Tibial nerve (tissue), 4 donors: ENCODE measurements at regions not wholly inside any gene's neighbourhood (a gene's known extent, or its start where the extent isn't known, plus 50 kb on each side); places are given as distances from the start of the nearest gene placed in this dataset.

Experiments used
- DNase-seq, 2 donors: peaks; one replicate each; pipeline ENCODE4 v3.0.0-alpha.2; 2019; ENCODE audit warnings: low spot score in 2 of 2
- H3K27ac ChIP-seq, 4 donors: fragments of 200-600 bp; sonication (generic) in 3 of 4; one replicate each; pipeline ENCODE4 v1.5.1; 2017 to 2019; ENCODE audit warnings: mild to moderate bottlenecking in 1 of 4
- H3K27me3 ChIP-seq, 2 donors: fragments of 200-600 bp; sonication (generic) in 1 of 2; one replicate each; pipeline versions ENCODE4 v1.5.1 to v1.6.0; 2017 to 2019
- H3K36me3 ChIP-seq, 3 donors: fragments of 200-600 bp; sonication (generic); one replicate each; pipeline ENCODE4 v1.5.1; 2018 to 2019
- H3K4me1 ChIP-seq, 4 donors: fragments of 200-600 bp; sonication (generic) in 3 of 4; one replicate each; pipeline ENCODE4 v1.5.1; 2017 to 2019
- H3K4me3 ChIP-seq, 4 donors: fragments of 200-600 bp; sonication (generic) in 3 of 4; one replicate each; pipeline ENCODE4 v1.5.1; 2017 to 2019; ENCODE audit warnings: mild to moderate bottlenecking in 1 of 4, moderate library complexity in 1 of 4
- H3K9me3 ChIP-seq, 4 donors: fragments of 200-600 bp; sonication (generic) in 3 of 4; one replicate each; pipeline ENCODE4 v1.5.1; 2017 to 2019
- CTCF ChIP-seq, 5 experiments: fragments of 200-600 bp in 3 of 5; fragments of 450-650 bp in 2 of 5; sonication (generic) in 3 of 5; IDR thresholded peaks; one replicate each; pipeline ENCODE4 v1.5.1; 2016 to 2019; ENCODE audit warnings: antibody characterized with exemption in 5 of 5, mild to moderate bottlenecking in 3 of 5, moderate library complexity in 2 of 5
- EP300 ChIP-seq, 2 donors: sonication (generic); formaldehyde crosslinking; IDR thresholded peaks; one replicate each; pipeline ENCODE4 v1.6.1; 2017; ENCODE audit warnings: antibody characterized with exemption in 2 of 2, mild to moderate bottlenecking in 1 of 2
- POLR2A ChIP-seq, 2 donors: fragments of 450-650 bp; IDR thresholded peaks; one replicate each; pipeline ENCODE4 v1.6.1; 2017; ENCODE audit warnings: antibody characterized with exemption in 2 of 2, mild to moderate bottlenecking in 2 of 2, moderate library complexity in 2 of 2
- WGBS, 2 donors: methylation state at CpG; one replicate each; pipeline ENCODE4 v1.1.5; 2018; 5-methylcytosine and 5-hydroxymethylcytosine counted together

- Histone ChIP-seq H3K36me3 (no peaks in the 10 kb centered on the region), H3K4me1 (peaks cover 0 to 13% (median 0%) of the 10 kb centered on the region in 4 donors), H3K4me3 (no peak overlapping the region), H3K27ac (peak overlapping the region in 1 of 4 donors; percentile 5), H3K9me3 (no peaks in the 10 kb centered on the region), H3K27me3 (no peaks in the 10 kb centered on the region)
- no peak for TF ChIP-seq CTCF (IDR thresholded peaks at IDR 0.05)
- DNase-seq = no peak
- 37 to 45% methylated on average over 8 of the region's 8 CpGs for WGBS, 2 donors
Measured at GRCh38 chr10:10270126-10271050, 747.3 kb upstream of the CELF2 start.

GRCh38 chr10:10271639-10272192, 746.0 kb upstream of the CELF2 start:
- Histone ChIP-seq H3K4me3 (no peak overlapping the region), H3K4me1 (peaks cover 0 to 13% (median 0%) of the 10 kb centered on the region in 4 donors), H3K36me3 (no peaks in the 10 kb centered on the region), H3K27ac (no peak overlapping the region), H3K9me3 (no peaks in the 10 kb centered on the region), H3K27me3 (no peaks in the 10 kb centered on the region)
- 95 to 100% methylated on average over 1 of the region's 1 CpG for WGBS, 2 donors
- TF ChIP-seq EP300 (IDR thresholded peaks at IDR 0.05) = no peak
- TF ChIP-seq CTCF (IDR thresholded peaks at IDR 0.05) = no peak
- no peak for TF ChIP-seq POLR2A (IDR thresholded peaks at IDR 0.05)
- DNase-seq = no peak

GRCh38 chr10:10273661-10274060, 744.0 kb upstream of the CELF2 start:
- no peak for DNase-seq
- WGBS, 2 donors = 63 to 68% methylated on average over 3 of the region's 3 CpGs
- TF ChIP-seq CTCF (IDR thresholded peaks at IDR 0.05) (no peak), POLR2A (IDR thresholded peaks at IDR 0.05) (no peak)
- Histone ChIP-seq H3K4me3 (no peak overlapping the region), H3K4me1 (peaks cover 0 to 13% (median 0%) of the 10 kb centered on the region in 4 donors), H3K36me3 (no peaks in the 10 kb centered on the region), H3K9me3 (no peaks in the 10 kb centered on the region), H3K27me3 (no peaks in the 10 kb centered on the region), H3K27ac (no peak overlapping the region)

- Histone ChIP-seq H3K27me3 (no peaks in the 10 kb centered on the region), H3K36me3 (no peaks in the 10 kb centered on the region), H3K9me3 (no peaks in the 10 kb centered on the region), H3K4me3 (no peak overlapping the region), H3K27ac (no peak overlapping the region), H3K4me1 (no peaks in the 10 kb centered on the region)
- TF ChIP-seq EP300 (IDR thresholded peaks at IDR 0.05) (no peak), CTCF (IDR thresholded peaks at IDR 0.05) (no peak), POLR2A (IDR thresholded peaks at IDR 0.05) (no peak)
- WGBS, 2 donors = 84 to 86% methylated on average over 4 of the region's 4 CpGs
- no peak for DNase-seq
Measured at GRCh38 chr10:10279906-10280305, 737.8 kb upstream of the CELF2 start.

- Histone ChIP-seq H3K27ac (no peak overlapping the region), H3K4me1 (peaks cover 0 to 10% (median 3%) of the 10 kb centered on the region in 4 donors), H3K9me3 (no peaks in the 10 kb centered on the region), H3K27me3 (no peaks in the 10 kb centered on the region), H3K4me3 (no peak overlapping the region), H3K36me3 (no peaks in the 10 kb centered on the region)
- WGBS, 2 donors = 64 to 68% methylated on average over 4 of the region's 4 CpGs
- DNase-seq = no peak
- TF ChIP-seq CTCF (IDR thresholded peaks at IDR 0.05) (no peak), EP300 (IDR thresholded peaks at IDR 0.05) (no peak), POLR2A (IDR thresholded peaks at IDR 0.05) (no peak)
Measured at GRCh38 chr10:10292501-10292900, 725.2 kb upstream of the CELF2 start.
